GM12864 (cell line): ENCODE measurements at regions not wholly inside any gene's neighbourhood (a gene's known extent, or its start where the extent isn't known, plus 50 kb on each side); places are given as distances from the start of the nearest gene placed in this dataset.

Experiments used
- DNase-seq: peaks from one replicate; pipeline ENCODE4 v3.0.0-alpha.2; 2011; ENCODE audit warnings: low read depth
- H3K4me3 ChIP-seq: 2 replicates; pipeline ENCODE4 v1.5.1; 2011; ENCODE audit warnings: mild to moderate bottlenecking, low read depth, low read length, control low read depth
- CTCF ChIP-seq: IDR thresholded peaks from 2 replicates; pipeline ENCODE4 v1.5.1; 2011; ENCODE audit warnings: low read depth, mild to moderate bottlenecking, moderate library complexity, low read length, control low read depth, inconsistent platforms; ENCODE audit errors: missing control alignments

GRCh38 chr16:76885776-76886537 lies 305.0 kb upstream of the MON1B start:
- H3K4me3 ChIP-seq, result no peak overlapping the region
- no peak for DNase-seq

GRCh38 chr16:76897816-76898215 lies 293.2 kb upstream of the MON1B start:
- TF ChIP-seq CTCF, result no peak
- H3K4me3 ChIP-seq, result no peak overlapping the region
- no peak for DNase-seq

More at GRCh38 chr16:76885776-76886537, 305.0 kb upstream of the MON1B start:
- TF ChIP-seq CTCF, result no peak

GRCh38 chr16:76899767-76900166 lies 291.2 kb upstream of the MON1B start:
- no peak for TF ChIP-seq CTCF
- H3K4me3 ChIP-seq, result no peak overlapping the region
- no peak for DNase-seq

- H3K4me3 ChIP-seq, result no peak overlapping the region
- DNase-seq, result no peak
- no peak for TF ChIP-seq CTCF
These were observed 290.4 kb upstream of the MON1B start for GRCh38 chr16:76900285-76901263.

- DNase-seq, result no peak
- no peak overlapping the region for H3K4me3 ChIP-seq
- no peak for TF ChIP-seq CTCF
These were observed 284.4 kb upstream of the MON1B start for GRCh38 chr16:76906552-76906951.

GRCh38 chr16:76910931-76911330 lies 280.1 kb upstream of the MON1B start:
- no peak for DNase-seq
- no peak overlapping the region for H3K4me3 ChIP-seq
- TF ChIP-seq CTCF, result no peak
